HG02763 (cell line): ENCODE measurements at regions not wholly inside any gene's neighbourhood (a gene's known extent, or its start where the extent isn't known, plus 50 kb on each side); places are given as distances from the start of the nearest gene placed in this dataset.

Source experiments
- ATAC-seq: cut with Tn5 transposase; IDR thresholded peaks from one replicate; pipeline ENCODE4 v1.9.1; 2021; ENCODE audit warnings: mild to moderate bottlenecking, moderate library complexity; ENCODE audit not compliant: unreplicated experiment

DNA sequence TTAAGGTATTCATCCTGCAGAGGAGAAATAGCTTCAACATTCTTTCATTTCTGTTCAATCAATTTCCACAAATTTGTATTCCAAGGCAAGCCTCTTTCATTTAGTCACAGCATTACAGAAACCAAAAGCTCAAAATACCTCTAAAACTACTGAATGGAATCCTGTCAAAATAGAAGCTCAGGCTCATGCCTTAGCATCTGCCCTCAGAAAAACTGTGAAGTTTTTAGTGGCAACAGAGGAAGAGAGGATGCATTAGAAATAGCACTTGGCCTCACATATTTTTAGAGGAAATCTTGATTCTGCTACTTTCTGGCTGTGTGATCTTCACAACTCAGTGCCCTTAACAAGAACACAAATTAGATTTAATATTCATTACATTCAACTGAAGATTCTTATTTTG lies 69.1 kb upstream of the GALNT13 start:
- ATAC-seq = no peak

DNA sequence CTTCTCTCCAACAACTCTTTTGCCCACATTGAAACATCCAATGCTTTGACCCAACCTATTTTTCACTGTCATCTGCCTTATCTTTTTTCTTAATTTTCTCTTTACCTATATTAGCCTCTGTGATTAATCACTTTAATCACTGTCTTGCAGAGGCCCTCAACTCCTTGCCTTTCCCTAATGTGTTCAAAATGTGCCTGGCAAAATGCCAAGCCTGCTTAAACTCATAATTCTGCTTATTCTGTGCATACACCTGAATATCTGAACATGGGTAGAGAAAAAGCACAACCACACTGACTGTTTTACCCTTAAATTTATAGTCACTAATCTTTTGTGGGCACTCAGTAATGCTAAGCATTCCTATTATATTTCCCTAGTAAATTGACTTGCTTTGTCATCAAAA lies 63.0 kb upstream of the GALNT13 start:
- ATAC-seq = no peak

DNA sequence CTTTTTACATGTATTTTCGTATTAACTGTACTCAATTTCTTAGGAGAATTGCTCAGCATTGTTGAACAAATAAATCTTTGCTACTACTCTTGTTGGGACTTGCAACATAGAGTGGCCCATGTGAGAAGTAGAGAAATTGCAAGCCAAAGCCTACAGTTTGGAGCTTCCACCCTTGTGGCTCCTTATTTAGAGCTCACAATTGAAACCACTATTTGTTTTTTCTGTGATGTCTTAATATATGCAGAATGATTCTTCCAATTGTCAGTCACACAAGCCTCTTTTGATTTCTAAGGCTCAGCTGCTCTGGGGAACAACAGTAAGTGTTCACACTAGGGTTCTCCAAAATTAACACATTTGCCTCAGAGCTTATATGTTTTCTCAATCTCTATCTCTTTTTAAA lies 60.2 kb upstream of the GALNT13 start:
- no peak for ATAC-seq

DNA sequence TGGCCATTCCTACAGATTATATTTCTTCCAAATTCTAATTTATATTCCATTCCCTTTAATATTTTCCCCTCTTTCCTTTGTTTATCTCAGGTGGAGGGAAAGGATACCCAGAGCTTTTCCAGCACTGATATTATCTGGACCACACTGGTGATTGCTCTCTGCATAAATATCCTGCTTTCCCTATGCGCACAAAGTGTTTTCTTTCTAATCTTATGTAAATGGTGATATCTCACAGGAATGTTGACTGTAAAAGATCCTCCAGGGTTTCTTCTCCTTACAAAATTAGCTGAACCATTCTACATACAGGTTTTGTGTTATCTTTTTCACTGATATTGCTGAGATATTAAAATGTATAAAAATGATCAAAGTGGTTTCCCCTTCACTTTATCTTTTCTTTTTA lies 59.1 kb upstream of the GALNT13 start:
- ATAC-seq = no peak

DNA sequence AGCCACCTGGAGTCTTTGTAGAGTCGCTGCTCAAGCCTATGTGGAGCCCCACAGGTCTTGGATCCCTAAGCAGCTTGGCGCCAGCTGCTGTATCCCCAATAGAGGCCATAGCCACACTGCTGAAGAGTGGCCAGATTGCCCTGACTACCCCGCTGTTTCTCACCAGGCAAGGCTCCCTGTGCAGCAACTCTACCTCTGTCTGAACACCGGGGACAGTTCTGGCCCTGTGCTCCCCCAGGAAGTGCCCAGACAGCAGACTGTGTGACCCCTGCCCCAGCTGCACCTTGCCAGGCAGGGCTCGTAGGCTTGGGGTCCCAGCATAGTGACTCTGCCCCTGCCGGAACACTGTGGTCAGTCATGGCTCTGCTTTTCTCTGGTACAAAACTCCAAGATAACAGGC lies 53.5 kb upstream of the GALNT13 start:
- no peak for ATAC-seq

DNA sequence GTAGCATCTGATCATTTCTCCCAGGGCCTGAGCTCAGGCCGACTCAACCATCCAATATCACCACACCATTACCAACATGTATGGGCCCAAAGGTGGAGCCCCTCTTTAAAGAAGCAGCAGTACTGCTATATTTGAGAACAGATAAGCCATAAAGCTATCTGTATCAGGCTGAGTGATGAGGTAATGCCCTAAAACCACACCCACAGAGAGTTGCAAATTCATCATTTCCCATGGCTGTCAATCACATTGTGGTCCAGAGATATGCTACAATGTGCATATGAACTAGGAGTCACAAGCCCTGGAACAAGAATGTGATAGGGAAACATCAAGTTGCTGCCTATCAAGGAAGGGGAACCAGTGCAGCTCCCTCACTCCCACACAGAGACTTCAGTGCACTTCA lies 52.6 kb upstream of the GALNT13 start:
- ATAC-seq = no peak

DNA sequence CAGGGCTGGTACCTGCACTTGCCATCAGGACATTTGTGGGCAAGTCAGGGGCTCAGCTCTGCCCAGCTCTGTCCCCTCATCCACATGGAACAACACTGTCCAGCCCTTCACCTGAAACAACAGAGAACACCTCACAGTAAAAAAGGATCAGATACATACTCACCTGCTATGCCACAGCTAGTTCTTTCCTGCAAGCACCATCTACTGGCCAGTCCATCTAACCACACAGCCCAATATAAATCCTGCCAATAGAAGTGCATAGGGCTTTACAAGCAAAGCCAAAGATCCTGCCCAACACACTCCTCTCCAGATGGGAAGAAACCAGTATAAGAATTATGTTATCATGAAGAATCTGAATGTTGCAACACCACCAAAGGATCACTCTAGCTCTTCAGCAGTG lies 52.2 kb upstream of the GALNT13 start:
- ATAC-seq = no peak
